IgD-negative memory B cell (primary cell): ENCODE measurements at regions not wholly inside any gene's neighbourhood (a gene's known extent, or its start where the extent isn't known, plus 50 kb on each side); places are given as distances from the start of the nearest gene placed in this dataset.
"Not testable (repeated sequence)": the region's sequence is repeated elsewhere in the genome, so short reads cannot be mapped to it uniquely, and the experiment has no call there.

Experiments used
- H3K27ac Mint-ChIP-seq, 3 donors: one replicate each; pipeline ENCODE4 v1.8.0; 2020 to 2022; ENCODE audit warnings: mild to moderate bottlenecking in 3 of 3, mixed read lengths in 3 of 3, moderate library complexity in 1 of 3
- H3K27me3 Mint-ChIP-seq: one replicate; pipeline ENCODE4 v1.8.0; 2021; ENCODE audit warnings: mixed read lengths
- H3K36me3 Mint-ChIP-seq: one replicate; pipeline ENCODE4 v1.8.0; 2020; ENCODE audit warnings: mild to moderate bottlenecking, mixed read lengths
- H3K4me1 Mint-ChIP-seq, 3 donors: one replicate each; pipeline ENCODE4 v1.8.0; 2020 to 2022; ENCODE audit warnings: mixed read lengths in 3 of 3, mild to moderate bottlenecking in 1 of 3
- H3K4me3 Mint-ChIP-seq, 4 donors: one replicate each; pipeline ENCODE4 v1.8.0; 2020 to 2022; ENCODE audit warnings: mild to moderate bottlenecking in 4 of 4, mixed read lengths in 4 of 4, moderate library complexity in 3 of 4
- H3K9me3 Mint-ChIP-seq, 3 donors: one replicate each; pipeline ENCODE4 v1.8.0; 2020 to 2021; ENCODE audit warnings: mixed read lengths in 3 of 3, mild to moderate bottlenecking in 1 of 3

DNA sequence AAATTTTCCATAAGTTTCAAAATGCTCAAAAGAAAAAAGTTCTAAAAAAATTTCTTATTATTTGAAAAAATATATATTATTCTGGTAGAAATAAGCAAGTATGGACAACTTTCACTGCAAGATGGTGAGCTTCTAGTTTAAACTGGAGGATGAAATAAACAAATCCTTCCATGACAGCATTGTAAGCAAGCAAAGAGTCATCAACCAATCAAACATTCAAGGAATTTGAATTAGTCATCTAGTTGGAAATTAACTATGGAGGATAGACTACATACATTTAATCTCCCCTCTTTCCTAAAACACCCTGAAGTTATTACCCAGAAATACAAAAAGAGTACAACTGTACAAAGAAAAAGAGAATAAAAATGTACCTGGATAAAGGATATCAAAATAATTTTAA lies 51.0 kb upstream of the IRX5 start:
- H3K4me1 Mint-ChIP-seq, result no peaks in the 10 kb centered on the region
- no peaks in the 10 kb centered on the region for H3K27me3 Mint-ChIP-seq
- no peak overlapping the region for H3K27ac Mint-ChIP-seq
- peaks cover 0 to 12% (median 6%) of the 10 kb centered on the region in 3 donors for H3K9me3 Mint-ChIP-seq
- no peak overlapping the region for H3K4me3 Mint-ChIP-seq
- peaks cover 3% of the 10 kb centered on the region for H3K36me3 Mint-ChIP-seq

DNA sequence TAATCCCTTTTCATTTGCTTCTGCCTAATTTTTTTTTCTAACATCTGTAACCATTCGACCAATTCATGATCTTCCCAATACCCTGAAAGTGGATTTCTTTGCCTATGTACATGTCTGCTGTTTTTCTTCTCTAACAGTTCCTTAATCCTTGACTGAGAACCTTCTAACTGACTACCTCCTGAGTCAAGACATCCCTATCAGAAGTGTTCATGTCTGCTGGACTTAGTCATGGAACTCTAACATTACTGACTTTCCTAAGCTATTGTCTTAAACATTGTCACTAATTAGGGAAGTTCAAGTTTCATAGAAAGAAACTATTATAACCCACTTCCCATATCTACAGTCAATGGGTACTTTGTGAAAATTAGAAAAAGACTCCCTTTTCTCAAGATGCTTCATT lies 52.4 kb upstream of the IRX5 start:
- peaks cover 2% of the 10 kb centered on the region for H3K36me3 Mint-ChIP-seq
- no peak overlapping the region for H3K4me3 Mint-ChIP-seq
- H3K4me1 Mint-ChIP-seq, result no peaks in the 10 kb centered on the region
- H3K27me3 Mint-ChIP-seq, result no peaks in the 10 kb centered on the region
- peaks cover 0 to 12% (median 5%) of the 10 kb centered on the region in 3 donors for H3K9me3 Mint-ChIP-seq
- H3K27ac Mint-ChIP-seq, result no peak overlapping the region

DNA sequence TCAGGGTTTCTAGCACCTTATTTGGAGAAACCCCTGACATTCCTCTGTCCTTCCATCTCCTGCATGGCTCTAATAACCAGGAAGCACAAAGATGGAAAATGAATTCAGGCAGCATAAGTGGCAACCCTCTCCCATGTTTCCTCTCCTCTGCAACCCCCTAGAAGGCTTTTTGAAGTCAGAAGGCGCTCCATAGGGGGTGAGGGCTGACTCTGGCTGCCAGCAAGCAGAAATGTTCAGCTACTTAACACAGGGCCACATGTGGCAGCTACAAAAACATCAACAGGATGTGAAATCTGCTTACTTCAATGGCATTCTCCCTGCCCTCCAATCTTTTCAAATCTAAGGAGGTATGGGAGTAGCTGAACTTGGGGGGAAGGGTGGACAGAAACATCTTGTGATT lies 55.2 kb upstream of the IRX5 start:
- Mint-ChIP-seq H3K4me3 (no peak overlapping the region), H3K27ac (no peak overlapping the region), H3K27me3 (no peaks in the 10 kb centered on the region), H3K36me3 (no peaks in the 10 kb centered on the region), H3K4me1 (no peaks in the 10 kb centered on the region), H3K9me3 (peaks cover 0 to 8% (median 3%) of the 10 kb centered on the region in 3 donors)

DNA sequence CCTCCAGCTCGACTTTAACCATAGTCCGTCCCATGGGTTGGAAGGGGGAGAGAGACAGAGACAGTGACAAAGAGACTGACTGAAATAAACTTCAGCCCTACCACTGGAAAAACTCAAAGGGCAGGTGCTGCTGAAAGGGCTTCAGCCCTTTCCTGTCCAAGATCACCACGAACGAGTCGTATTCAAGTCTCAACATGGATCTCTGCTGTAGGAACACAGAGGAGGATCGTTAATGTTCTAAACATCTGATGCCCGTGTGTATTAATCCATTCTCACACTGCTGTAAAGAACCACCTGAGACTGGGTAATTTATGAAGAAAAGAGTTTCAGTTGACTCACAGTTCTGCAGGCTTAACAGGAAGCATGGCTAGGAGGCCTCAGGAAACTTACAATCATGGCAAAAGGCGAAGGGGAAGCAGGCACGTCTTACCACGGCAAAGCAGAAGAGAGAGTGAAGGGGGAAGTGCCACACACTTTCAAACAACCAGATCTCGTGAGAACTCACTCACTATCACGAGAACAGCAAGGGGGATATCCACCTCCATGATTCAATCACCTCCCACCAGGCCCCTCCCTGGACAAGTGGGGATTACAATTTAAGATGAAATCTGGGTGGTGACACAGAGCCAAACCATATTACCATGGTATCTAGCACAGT lies 56.8 kb upstream of the IRX5 start:
- not testable (repeated sequence) for H3K27ac Mint-ChIP-seq, H3K36me3 Mint-ChIP-seq, H3K4me3 Mint-ChIP-seq, H3K4me1 Mint-ChIP-seq, H3K27me3 Mint-ChIP-seq, H3K9me3 Mint-ChIP-seq

DNA sequence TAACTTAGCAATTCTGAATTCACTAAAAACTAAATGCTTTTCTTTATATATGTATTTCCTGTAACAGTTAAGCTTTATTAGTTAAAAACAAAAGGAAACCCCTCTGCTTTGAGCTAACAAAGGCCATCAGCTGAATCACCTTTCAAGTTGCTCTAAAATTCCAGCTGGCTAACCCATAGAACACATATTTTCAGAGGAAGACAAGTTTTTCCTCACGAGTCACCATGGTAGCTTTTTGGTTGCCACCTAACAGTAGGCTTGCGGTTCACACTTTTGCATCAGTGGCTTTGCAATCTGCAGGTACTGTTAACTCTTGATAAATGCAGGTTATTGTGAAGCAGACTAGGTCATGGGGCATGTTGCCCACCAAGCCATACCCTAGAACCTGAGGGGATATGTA lies 57.6 kb upstream of the IRX5 start:
- H3K36me3 Mint-ChIP-seq, result no peaks in the 10 kb centered on the region
- H3K27me3 Mint-ChIP-seq, result no peaks in the 10 kb centered on the region
- peaks cover under 1 to 5% (median 2%) of the 10 kb centered on the region in 3 donors for H3K9me3 Mint-ChIP-seq
- H3K4me1 Mint-ChIP-seq, result no peaks in the 10 kb centered on the region
- no peak overlapping the region for H3K27ac Mint-ChIP-seq
- no peak overlapping the region for H3K4me3 Mint-ChIP-seq

DNA sequence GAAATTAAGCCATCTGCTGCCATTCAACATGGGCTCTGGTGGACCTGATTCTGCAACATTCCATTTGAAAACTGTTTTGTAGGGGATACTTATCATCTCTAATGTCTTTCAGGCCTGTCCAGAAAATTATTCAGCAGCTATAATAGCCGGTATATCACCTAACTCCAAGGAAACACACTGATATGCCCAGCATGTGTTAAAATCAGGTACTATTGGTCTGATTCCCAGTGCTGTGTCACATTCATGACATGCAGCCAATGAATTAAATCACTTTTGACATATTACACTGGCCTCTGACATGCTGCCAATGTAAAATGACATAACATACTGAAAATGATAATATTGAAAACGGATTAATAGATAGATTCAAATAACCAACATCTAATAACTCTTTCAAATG lies 60.5 kb upstream of the IRX5 start:
- Mint-ChIP-seq H3K27ac (no peak overlapping the region), H3K4me1 (no peaks in the 10 kb centered on the region), H3K36me3 (no peaks in the 10 kb centered on the region), H3K27me3 (no peaks in the 10 kb centered on the region), H3K4me3 (peak overlapping the region in 1 of 4 donors; percentile 17), H3K9me3 (peaks cover 1 to 5% (median 4%) of the 10 kb centered on the region in 3 donors)

DNA sequence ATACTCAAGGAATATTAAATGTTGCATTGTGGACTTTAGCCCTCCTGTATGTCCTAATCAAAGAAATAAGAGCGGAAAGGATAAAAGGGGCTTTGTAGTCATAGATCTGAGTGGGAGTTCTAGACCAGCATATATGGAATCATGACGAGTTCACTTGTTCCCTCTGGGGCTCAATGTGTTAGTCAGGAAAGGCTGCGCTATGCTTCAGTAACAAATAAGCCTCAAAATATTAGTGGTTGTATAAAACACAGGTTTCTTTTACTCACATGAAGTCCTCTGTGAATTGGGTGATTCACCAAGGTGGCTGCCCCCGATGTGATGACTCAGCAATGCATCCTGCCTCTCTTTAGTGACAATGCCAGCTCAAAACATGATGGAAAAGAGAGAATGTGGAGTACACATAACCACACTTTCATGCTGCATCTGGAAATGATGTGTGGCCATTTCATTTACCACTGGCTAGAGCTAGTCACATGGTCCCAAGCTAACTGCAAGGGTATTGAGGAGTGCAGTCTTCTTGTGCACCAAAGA lies 63.3 kb upstream of the IRX5 start:
- Mint-ChIP-seq H3K36me3 (no peaks in the 10 kb centered on the region), H3K9me3 (peaks cover 0 to 4% (median 1%) of the 10 kb centered on the region in 3 donors)

DNA sequence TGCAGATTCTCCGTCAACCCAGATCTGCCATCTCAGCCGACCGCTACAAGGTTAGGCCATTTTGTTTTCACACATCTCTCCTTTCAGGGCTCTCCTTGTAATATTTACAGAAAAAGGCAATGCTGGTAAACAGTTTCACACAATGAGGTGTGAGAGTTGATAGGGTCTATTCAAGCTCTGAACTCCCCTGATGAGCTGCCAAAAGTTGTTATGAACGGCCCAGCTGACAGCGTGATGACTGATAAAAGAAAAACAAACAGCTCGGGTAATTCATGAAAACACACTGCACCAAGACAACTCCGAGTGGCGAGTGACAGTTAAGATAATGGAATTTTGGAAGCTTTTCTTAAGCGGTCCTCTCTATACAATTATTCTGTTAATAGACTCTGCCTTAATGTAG lies 68.1 kb upstream of the IRX5 start:
- Mint-ChIP-seq H3K9me3 (peaks cover 0 to 4% (median 1%) of the 10 kb centered on the region in 3 donors), H3K27me3 (peaks cover 3% of the 10 kb centered on the region)

More for the DNA sequence above, 63.3 kb upstream of the IRX5 start:
- Mint-ChIP-seq H3K27ac (no peak overlapping the region), H3K27me3 (peaks cover under 1% of the 10 kb centered on the region), H3K4me1 (no peaks in the 10 kb centered on the region), H3K4me3 (no peak overlapping the region)

DNA sequence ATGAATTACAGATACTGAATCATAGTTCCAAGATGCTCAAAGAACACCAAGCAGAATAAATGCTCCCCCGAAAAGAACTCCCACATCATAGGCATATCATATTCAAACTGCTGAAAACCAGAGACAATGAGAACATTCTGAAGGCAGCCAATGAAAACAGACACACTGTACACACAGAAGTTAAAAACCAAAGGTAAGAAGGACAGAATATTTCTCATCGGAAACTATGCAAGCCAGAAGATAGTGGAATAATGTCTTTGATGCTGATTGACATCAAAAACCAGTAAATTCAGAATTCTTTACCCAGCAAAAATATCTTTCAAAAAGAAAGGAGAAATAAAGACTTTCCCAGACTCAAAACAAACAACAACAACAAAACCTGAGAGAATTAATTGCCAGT lies 73.8 kb upstream of the IRX5 start:
- Mint-ChIP-seq H3K27me3 (no peaks in the 10 kb centered on the region), H3K36me3 (no peaks in the 10 kb centered on the region), H3K4me3 (no peak overlapping the region), H3K4me1 (no peaks in the 10 kb centered on the region), H3K27ac (no peak overlapping the region), H3K9me3 (peaks cover 6 to 17% (median 6%) of the 10 kb centered on the region in 3 donors)

More for the DNA sequence above, 68.1 kb upstream of the IRX5 start:
- Mint-ChIP-seq H3K36me3 (no peaks in the 10 kb centered on the region), H3K4me1 (no peaks in the 10 kb centered on the region), H3K4me3 (no peak overlapping the region), H3K27ac (no peak overlapping the region)

DNA sequence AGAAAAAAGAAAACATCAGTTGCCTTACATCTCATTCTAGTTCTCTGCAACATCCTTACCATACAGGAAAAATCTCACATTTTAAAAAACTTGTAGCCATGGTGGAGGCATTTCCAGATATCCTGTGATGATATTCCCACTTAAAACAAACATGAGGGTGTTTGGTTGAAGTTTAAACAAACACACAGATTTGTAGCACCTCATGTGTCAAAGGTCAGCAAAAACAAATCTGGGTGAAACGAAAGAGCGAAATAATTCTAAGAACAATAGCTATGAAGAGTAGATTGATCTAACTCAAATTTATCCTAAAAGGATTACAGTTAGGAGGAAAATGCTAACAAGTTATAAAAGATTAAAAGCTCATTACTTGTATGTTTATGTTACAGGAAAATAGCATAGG lies 83.1 kb upstream of the IRX5 start:
- Mint-ChIP-seq H3K4me1 (no peaks in the 10 kb centered on the region), H3K9me3 (peaks cover 8 to 14% (median 12%) of the 10 kb centered on the region in 3 donors), H3K4me3 (no peak overlapping the region), H3K36me3 (peaks cover 2% of the 10 kb centered on the region), H3K27ac (no peak overlapping the region), H3K27me3 (no peaks in the 10 kb centered on the region)

DNA sequence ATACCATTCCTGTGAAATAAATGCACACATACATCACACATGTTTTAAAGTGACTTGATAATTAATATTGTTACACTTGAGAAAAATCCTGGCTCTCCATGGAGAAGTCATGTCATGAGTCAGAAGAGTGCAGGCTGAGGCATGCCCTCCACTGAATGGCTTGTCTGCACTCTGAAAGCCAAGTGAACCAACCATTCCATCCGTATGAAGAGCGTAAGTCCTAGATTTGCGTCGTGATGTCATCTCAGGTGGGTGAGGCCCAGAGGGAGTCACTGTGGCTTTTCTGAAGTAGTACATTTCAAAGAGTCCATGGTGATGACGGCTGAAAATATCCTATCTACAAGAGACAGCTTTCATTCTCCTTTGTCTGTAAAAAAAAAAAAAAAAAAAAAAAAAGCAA lies 83.5 kb upstream of the IRX5 start:
- H3K36me3 Mint-ChIP-seq, result peaks cover 2% of the 10 kb centered on the region
- peaks cover 10 to 13% (median 12%) of the 10 kb centered on the region in 3 donors for H3K9me3 Mint-ChIP-seq
- H3K27me3 Mint-ChIP-seq, result no peaks in the 10 kb centered on the region
- H3K4me3 Mint-ChIP-seq, result no peak overlapping the region
- H3K27ac Mint-ChIP-seq, result no peak overlapping the region
- no peaks in the 10 kb centered on the region for H3K4me1 Mint-ChIP-seq

DNA sequence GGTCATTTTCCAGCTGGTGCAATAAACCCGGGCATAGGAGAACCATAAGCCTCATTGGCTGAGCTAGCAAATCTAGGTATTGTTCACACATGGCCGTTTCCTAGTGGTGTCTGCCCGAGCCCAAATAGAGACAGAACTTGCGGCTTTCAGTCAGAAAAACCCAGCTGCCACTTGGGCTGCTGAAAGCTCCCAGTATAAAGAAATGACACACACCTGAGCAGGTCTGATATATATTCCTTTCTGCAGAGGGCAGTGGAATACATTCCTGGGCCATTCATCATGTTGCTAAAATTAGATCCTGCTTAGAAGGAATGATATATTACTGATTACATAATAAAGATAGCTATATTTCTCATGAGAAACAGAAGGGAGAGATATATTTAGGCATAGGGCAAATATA lies 83.9 kb upstream of the IRX5 start:
- Mint-ChIP-seq H3K4me3 (no peak overlapping the region), H3K4me1 (no peaks in the 10 kb centered on the region), H3K9me3 (peaks cover 11 to 14% (median 12%) of the 10 kb centered on the region in 3 donors), H3K36me3 (peaks cover 2% of the 10 kb centered on the region), H3K27ac (no peak overlapping the region), H3K27me3 (no peaks in the 10 kb centered on the region)

DNA sequence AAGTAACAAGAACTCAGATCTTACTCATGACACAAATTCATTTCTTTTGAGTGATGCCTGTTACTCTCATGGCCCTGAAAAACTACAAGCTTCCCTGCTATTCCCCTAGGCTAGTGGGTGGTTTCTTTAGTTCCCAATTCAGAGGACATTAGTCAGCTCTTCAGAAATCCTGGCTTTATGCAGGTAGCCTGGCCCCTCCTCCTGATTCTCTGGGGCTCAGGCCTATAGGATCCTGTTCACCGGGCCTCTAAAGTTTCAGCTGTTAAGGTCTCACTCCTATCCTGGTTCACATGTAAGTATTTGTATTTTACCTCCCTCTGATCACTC lies 87.3 kb upstream of the IRX5 start:
- no peaks in the 10 kb centered on the region for H3K36me3 Mint-ChIP-seq
- H3K9me3 Mint-ChIP-seq, result peaks cover 12 to 15% (median 14%) of the 10 kb centered on the region in 3 donors
- no peak overlapping the region for H3K27ac Mint-ChIP-seq
- no peak overlapping the region for H3K4me3 Mint-ChIP-seq
- no peaks in the 10 kb centered on the region for H3K27me3 Mint-ChIP-seq
- H3K4me1 Mint-ChIP-seq, result no peaks in the 10 kb centered on the region

DNA sequence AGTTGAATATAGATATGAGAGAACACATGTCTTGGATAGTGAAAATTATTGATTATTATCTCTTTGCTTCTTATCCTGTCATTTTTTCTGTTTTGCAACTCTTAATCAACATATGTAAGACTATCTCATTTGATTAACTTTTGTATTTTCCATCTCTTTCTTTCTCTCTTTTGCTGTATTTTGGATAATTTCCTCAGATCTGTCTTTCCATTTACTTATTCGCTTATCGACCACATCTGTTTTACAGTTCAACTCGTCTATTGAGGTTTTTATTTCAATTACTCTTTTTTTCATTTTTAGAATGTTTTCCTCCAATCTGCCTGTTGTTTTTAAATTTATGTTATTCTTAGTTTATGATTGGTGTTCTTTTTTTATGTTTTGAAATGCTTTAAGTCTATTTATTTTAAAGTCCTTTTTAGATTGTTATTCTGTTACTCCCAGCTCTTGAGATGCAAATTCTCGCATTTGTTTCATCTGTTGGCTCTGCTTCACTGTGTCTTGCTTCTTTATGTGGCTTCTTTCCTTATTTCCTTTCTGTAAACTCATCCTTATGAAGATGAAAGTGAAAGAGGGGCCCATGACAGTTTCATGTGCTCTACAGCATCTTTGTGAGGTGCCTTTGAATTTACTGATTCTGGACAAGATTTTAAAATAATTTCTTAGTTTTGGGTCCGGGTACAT lies 87.8 kb upstream of the IRX5 start:
- peaks cover 12 to 15% (median 14%) of the 10 kb centered on the region in 3 donors for H3K9me3 Mint-ChIP-seq

DNA sequence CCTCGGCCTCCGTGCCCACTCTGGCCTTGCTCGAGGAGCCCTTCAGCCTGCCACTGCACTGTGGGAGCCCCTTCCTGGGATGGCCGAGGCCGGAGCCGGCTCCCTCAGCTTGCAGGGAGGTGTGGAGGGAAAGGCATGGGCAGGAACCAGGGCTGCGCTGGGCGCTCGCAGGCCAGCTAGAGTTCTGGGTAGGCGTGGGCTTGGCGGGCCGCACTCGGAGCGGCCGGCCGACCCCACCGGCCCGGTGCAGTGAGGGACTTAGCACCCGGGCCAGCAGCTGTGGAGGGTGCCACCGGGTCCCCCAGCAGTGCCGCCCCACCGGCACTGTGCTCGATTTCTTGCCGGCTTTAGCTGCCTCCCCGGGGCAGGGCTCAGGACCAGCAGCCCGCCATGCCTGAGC lies 101.0 kb upstream of the IRX5 start:
- Mint-ChIP-seq H3K4me1 (no peaks in the 10 kb centered on the region), H3K9me3 (peaks cover 2 to 36% (median 9%) of the 10 kb centered on the region in 3 donors), H3K27me3 (no peaks in the 10 kb centered on the region), H3K4me3 (no peak overlapping the region), H3K36me3 (peaks cover 1% of the 10 kb centered on the region), H3K27ac (no peak overlapping the region)

More for the DNA sequence above, 87.8 kb upstream of the IRX5 start:
- no peak overlapping the region for H3K27ac Mint-ChIP-seq
- no peak overlapping the region for H3K4me3 Mint-ChIP-seq
- no peaks in the 10 kb centered on the region for H3K36me3 Mint-ChIP-seq
- H3K4me1 Mint-ChIP-seq, result no peaks in the 10 kb centered on the region
- no peaks in the 10 kb centered on the region for H3K27me3 Mint-ChIP-seq

DNA sequence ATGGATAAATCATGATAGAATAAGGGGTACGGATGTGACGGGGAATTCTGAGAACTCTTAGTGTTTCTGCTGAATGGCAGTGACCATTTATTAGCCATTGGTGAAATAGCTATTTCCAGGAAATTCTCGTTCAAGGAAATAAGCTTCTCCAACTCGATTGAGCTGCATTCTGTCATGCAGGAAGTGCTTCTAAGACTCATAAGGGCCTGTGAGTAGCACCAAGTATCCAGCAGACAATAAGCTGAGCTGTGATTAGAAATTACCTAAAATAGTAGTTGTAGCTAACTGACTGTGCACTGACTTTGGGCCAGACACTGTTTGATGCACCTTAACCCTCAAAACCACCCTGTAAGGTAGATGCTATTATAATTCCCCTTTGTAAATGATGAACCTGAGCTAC lies 107.8 kb upstream of the IRX5 start:
- Mint-ChIP-seq H3K36me3 (no peaks in the 10 kb centered on the region), H3K27me3 (no peaks in the 10 kb centered on the region), H3K4me1 (no peaks in the 10 kb centered on the region), H3K9me3 (peaks cover 0 to 10% (median 6%) of the 10 kb centered on the region in 3 donors), H3K27ac (no peak overlapping the region), H3K4me3 (no peak overlapping the region)
